Activated CD4-positive, alpha-beta T cell treated with anti-CD3 and anti-CD28 coated beads, Interleukin-2, amount 10 ng/mL, durations not matched to agents 24 days and 14 days (primary cell): ENCODE measurements at regions not wholly inside any gene's neighbourhood (a gene's known extent, or its start where the extent isn't known, plus 50 kb on each side); places are given as distances from the start of the nearest gene placed in this dataset.

Experiments used
- DNase-seq: peaks from one replicate; pipeline ENCODE4 v3.0.0; 2022
- H3K27ac Mint-ChIP-seq: one replicate; pipeline ENCODE4 v1.8.0; 2022; ENCODE audit warnings: mild to moderate bottlenecking, mixed read lengths
- H3K27me3 Mint-ChIP-seq: one replicate; pipeline ENCODE4 v1.8.0; 2022; ENCODE audit warnings: mixed read lengths
- H3K36me3 Mint-ChIP-seq: one replicate; pipeline ENCODE4 v1.8.0; 2022; ENCODE audit warnings: low read depth, mild to moderate bottlenecking, mixed read lengths
- H3K4me1 Mint-ChIP-seq: one replicate; pipeline ENCODE4 v1.8.0; 2021; ENCODE audit warnings: mixed read lengths
- H3K4me3 Mint-ChIP-seq: one replicate; pipeline ENCODE4 v1.8.0; 2022; ENCODE audit warnings: mild to moderate bottlenecking, moderate library complexity, mixed read lengths
- H3K9me3 Mint-ChIP-seq: one replicate; pipeline ENCODE4 v1.8.0; 2021; ENCODE audit warnings: mixed read lengths
- intact Hi-C: fragments of 100-400 bp; cut with micrococcal nuclease; formaldehyde crosslinking; loops from one replicate; pipeline ENCODE4 v1.15.1; 2023

GRCh38 chr14:40164083-40164482 lies 731.9 kb upstream of the FBXO33 start:
- Mint-ChIP-seq H3K4me3 (no peak overlapping the region), H3K36me3 (no peaks in the 10 kb centered on the region), H3K4me1 (no peaks in the 10 kb centered on the region), H3K9me3 (peaks cover 9% of the 10 kb centered on the region), H3K27ac (no peak overlapping the region), H3K27me3 (no peaks in the 10 kb centered on the region)
- no peak for DNase-seq
- intact Hi-C loops: no loop called here

DNA sequence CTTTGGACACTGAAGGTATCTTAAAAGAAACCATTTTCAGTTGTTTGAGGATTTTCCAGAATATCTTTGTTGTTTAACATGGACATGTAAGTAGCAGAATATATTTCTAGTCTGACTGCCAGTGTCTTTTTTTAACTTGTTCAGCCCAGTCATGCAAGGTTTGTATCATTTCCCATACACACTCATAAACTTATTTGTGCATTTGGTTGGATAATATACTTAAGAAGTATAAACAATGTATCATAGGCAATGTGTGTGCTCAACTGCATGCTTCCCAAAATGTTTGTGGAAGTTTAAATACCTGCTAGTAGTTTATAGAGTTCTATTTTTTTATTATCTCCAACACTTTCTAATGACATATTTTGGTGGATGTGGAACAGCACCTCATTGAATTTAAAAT lies 707.4 kb upstream of the FBXO33 start:
- no peaks in the 10 kb centered on the region for H3K36me3 Mint-ChIP-seq
- peaks cover 21% of the 10 kb centered on the region for H3K9me3 Mint-ChIP-seq
- H3K4me1 Mint-ChIP-seq: no peaks in the 10 kb centered on the region
- no peaks in the 10 kb centered on the region for H3K27me3 Mint-ChIP-seq
- no peak for DNase-seq
- H3K27ac Mint-ChIP-seq: no peak overlapping the region
- intact Hi-C loops: loop anchor here (1.0 kb wide), 1 partner anchor 9 kb away; no protein-coding TSS in a partner anchor
- no peak overlapping the region for H3K4me3 Mint-ChIP-seq

GRCh38 chr14:40133463-40133862 lies 701.2 kb upstream of the FBXO33 start:
- H3K4me1 Mint-ChIP-seq: no peaks in the 10 kb centered on the region
- no peaks in the 10 kb centered on the region for H3K36me3 Mint-ChIP-seq
- intact Hi-C loops: no loop called here
- DNase-seq: no peak
- peaks cover 24% of the 10 kb centered on the region for H3K9me3 Mint-ChIP-seq
- H3K27me3 Mint-ChIP-seq: no peaks in the 10 kb centered on the region
- H3K4me3 Mint-ChIP-seq: no peak overlapping the region
- H3K27ac Mint-ChIP-seq: no peak overlapping the region

GRCh38 chr14:40129159-40129558 lies 696.9 kb upstream of the FBXO33 start:
- DNase-seq: no peak
- peaks cover 6% of the 10 kb centered on the region for H3K9me3 Mint-ChIP-seq
- no peak overlapping the region for H3K27ac Mint-ChIP-seq
- H3K4me1 Mint-ChIP-seq: no peaks in the 10 kb centered on the region
- H3K36me3 Mint-ChIP-seq: no peaks in the 10 kb centered on the region
- intact Hi-C loops: no loop called here
- no peak overlapping the region for H3K4me3 Mint-ChIP-seq
- H3K27me3 Mint-ChIP-seq: no peaks in the 10 kb centered on the region

DNA sequence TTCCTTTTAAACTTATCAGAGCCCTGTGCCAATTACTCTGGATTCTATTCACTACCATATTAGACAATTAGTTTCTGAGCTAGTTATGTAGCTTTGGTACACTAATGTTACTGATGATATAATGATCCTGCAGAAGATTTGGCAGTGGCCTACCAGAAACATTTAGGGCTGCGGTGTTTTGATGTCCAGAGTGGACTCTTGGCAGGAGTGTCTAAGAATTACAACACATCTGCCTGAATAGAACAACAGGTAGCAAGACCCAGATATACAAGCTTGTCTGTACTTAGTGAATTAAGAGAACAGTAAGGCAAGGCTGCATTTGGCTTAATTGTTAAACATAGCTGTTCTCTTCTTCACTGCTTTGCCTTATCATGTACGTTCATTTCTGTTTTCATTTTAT lies 691.6 kb upstream of the FBXO33 start:
- DNase-seq: no peak
- no peaks in the 10 kb centered on the region for H3K27me3 Mint-ChIP-seq
- no peak overlapping the region for H3K4me3 Mint-ChIP-seq
- H3K4me1 Mint-ChIP-seq: no peaks in the 10 kb centered on the region
- no peaks in the 10 kb centered on the region for H3K36me3 Mint-ChIP-seq
- intact Hi-C loops: no loop called here
- no peak overlapping the region for H3K27ac Mint-ChIP-seq
- H3K9me3 Mint-ChIP-seq: peaks cover 7% of the 10 kb centered on the region

GRCh38 chr14:40122968-40123648 lies 690.9 kb upstream of the FBXO33 start:
- intact Hi-C loops: no loop called here
- H3K27me3 Mint-ChIP-seq: no peaks in the 10 kb centered on the region
- no peak overlapping the region for H3K4me3 Mint-ChIP-seq

DNA sequence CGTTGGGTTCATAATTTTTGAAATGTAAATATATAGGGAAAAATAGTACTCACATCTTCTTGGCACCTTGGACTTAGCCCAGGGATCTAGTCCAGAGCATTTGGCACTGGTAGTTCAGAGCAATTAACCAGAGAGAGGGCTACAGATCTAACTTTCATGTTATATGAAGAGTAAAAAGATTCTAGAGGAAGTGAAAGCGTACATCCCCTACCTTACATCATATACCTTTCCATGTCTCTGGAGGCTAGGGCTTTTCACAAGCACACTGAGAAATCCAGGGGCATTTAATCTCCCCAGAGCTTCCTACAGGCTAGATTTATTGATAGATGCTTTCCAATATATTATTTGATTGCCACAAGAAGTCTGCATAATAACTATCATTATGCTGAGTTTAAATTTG lies 687.5 kb upstream of the FBXO33 start:
- H3K4me3 Mint-ChIP-seq: no peak overlapping the region
- no peaks in the 10 kb centered on the region for H3K27me3 Mint-ChIP-seq
- DNase-seq: no peak
- H3K27ac Mint-ChIP-seq: no peak overlapping the region
- H3K9me3 Mint-ChIP-seq: peaks cover 3% of the 10 kb centered on the region
- intact Hi-C loops: no loop called here
- H3K4me1 Mint-ChIP-seq: no peaks in the 10 kb centered on the region
- no peaks in the 10 kb centered on the region for H3K36me3 Mint-ChIP-seq

More at GRCh38 chr14:40122968-40123648, 690.9 kb upstream of the FBXO33 start:
- no peaks in the 10 kb centered on the region for H3K4me1 Mint-ChIP-seq
- no peak for DNase-seq
- H3K27ac Mint-ChIP-seq: no peak overlapping the region
- H3K9me3 Mint-ChIP-seq: peaks cover 6% of the 10 kb centered on the region
- H3K36me3 Mint-ChIP-seq: no peaks in the 10 kb centered on the region

DNA sequence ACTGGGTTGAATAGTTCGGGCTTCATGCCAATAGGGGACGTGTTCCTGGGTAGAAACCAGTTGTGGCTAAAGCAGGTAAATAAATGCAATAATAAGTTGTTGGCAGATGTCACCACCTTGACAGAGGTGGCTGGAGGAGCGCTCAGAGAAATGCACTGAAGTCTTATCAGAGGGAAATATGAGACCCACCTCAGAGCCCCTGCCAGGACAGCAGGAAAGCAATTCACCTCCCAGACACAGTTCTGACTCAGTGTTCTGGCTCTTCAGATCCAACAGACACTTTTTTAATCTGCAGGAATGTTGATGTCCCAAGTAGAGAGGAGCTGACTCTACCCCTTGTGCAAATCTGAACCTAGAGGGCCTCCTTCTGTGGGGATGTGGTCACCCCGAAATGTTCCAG lies 687.1 kb upstream of the FBXO33 start:
- H3K27me3 Mint-ChIP-seq: no peaks in the 10 kb centered on the region
- no peak overlapping the region for H3K27ac Mint-ChIP-seq
- DNase-seq: no peak
- no peaks in the 10 kb centered on the region for H3K4me1 Mint-ChIP-seq
- H3K4me3 Mint-ChIP-seq: no peak overlapping the region
- no peaks in the 10 kb centered on the region for H3K36me3 Mint-ChIP-seq
- H3K9me3 Mint-ChIP-seq: peaks cover 3% of the 10 kb centered on the region
- intact Hi-C loops: no loop called here

DNA sequence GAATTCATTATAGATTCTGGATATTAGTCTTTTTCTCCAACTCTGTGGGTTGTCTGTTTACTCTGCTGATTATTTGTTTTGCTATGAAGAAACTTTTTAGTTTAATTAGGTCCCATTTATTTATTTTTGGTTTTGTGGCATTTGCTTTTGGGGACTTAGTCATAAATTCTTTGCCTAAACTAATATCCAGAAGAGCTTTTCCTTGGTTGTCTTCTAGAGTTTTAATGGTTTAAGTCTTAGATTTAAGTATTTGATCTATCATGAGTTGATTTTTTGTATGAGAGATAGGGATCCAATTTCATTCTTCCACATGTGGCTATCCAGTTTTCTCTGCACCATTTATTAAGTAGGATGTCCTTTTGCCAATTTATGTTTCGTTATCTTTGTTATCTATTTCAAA lies 683.4 kb upstream of the FBXO33 start:
- peaks cover 3% of the 10 kb centered on the region for H3K9me3 Mint-ChIP-seq
- no peak overlapping the region for H3K4me3 Mint-ChIP-seq
- H3K27ac Mint-ChIP-seq: no peak overlapping the region
- H3K4me1 Mint-ChIP-seq: no peaks in the 10 kb centered on the region
- no peaks in the 10 kb centered on the region for H3K36me3 Mint-ChIP-seq
- no peak for DNase-seq
- no peaks in the 10 kb centered on the region for H3K27me3 Mint-ChIP-seq
- intact Hi-C loops: no loop called here

DNA sequence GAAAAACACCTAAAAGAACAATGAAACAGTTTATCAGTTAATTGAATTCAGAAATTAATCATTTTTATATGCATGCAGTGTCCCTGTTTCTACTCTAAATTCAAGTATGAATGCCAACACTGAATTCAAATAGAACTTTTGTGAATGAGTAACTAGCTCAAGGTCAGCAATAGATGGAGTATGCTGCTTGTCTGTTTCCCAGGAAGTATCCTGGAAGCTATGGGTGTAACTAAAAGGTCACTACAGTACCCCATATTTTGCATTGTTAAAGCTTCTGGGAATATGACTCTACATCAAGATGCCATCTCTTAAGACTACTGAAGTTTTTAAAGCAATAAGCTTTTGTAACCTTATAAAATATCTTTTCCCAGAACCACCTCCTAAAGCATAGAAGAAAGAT lies 681.4 kb upstream of the FBXO33 start:
- H3K27me3 Mint-ChIP-seq: no peaks in the 10 kb centered on the region
- no peaks in the 10 kb centered on the region for H3K4me1 Mint-ChIP-seq

GRCh38 chr14:40100544-40101196 lies 668.4 kb upstream of the FBXO33 start:
- Mint-ChIP-seq H3K4me3 (no peak overlapping the region), H3K36me3 (no peaks in the 10 kb centered on the region), H3K4me1 (no peaks in the 10 kb centered on the region), H3K9me3 (peaks cover 12% of the 10 kb centered on the region), H3K27me3 (no peaks in the 10 kb centered on the region), H3K27ac (no peak overlapping the region)
- intact Hi-C loops: no loop called here
- no peak for DNase-seq

More for the DNA sequence above, 681.4 kb upstream of the FBXO33 start:
- H3K36me3 Mint-ChIP-seq: no peaks in the 10 kb centered on the region
- no peak overlapping the region for H3K4me3 Mint-ChIP-seq
- H3K9me3 Mint-ChIP-seq: peaks cover 9% of the 10 kb centered on the region
- intact Hi-C loops: no loop called here
- DNase-seq: no peak
- no peak overlapping the region for H3K27ac Mint-ChIP-seq

DNA sequence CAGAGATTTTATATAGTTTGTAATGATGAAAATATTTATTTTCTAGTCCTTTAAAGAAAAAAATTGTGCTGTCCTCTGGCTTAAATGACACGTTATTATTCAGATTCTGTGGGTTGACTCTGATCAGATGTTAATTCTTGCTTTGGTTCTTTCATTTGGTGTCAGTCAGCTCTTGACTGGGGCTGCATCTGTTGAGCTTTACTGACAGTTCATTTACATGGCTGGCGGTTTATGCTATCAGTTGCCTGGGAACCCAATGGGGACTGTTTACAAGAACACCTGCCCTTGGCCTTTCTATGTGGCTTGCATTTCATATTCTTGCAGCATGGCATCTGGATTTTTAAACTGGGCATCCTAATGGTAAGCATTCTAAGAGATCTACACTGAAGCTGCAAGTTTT lies 667.1 kb upstream of the FBXO33 start:
- no peaks in the 10 kb centered on the region for H3K36me3 Mint-ChIP-seq
- H3K27ac Mint-ChIP-seq: no peak overlapping the region
- H3K9me3 Mint-ChIP-seq: peaks cover 12% of the 10 kb centered on the region
- DNase-seq: no peak
- no peaks in the 10 kb centered on the region for H3K4me1 Mint-ChIP-seq
- intact Hi-C loops: no loop called here
- H3K4me3 Mint-ChIP-seq: no peak overlapping the region
- no peaks in the 10 kb centered on the region for H3K27me3 Mint-ChIP-seq

DNA sequence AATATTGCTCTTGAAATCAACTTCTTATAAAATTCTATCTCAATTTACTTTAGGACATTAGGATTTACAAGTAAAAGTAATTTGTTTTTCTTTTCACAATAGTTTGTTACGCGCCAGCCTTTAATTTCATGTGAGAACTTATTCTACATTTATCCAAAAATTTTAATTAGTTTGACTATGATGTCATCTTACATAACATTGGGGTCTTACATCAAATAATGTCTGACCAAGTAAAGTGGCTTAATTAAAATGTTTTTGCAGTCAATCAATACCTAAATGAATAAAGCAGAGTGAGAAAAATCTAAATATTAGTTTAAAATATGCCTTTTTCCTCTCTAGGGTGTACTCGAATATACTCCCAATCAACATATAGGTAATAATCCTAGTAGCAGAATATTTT lies 666.2 kb upstream of the FBXO33 start:
- H3K4me1 Mint-ChIP-seq: no peaks in the 10 kb centered on the region
- no peak overlapping the region for H3K4me3 Mint-ChIP-seq
- intact Hi-C loops: no loop called here
- peaks cover 9% of the 10 kb centered on the region for H3K9me3 Mint-ChIP-seq
- no peaks in the 10 kb centered on the region for H3K27me3 Mint-ChIP-seq
- no peak for DNase-seq
- H3K27ac Mint-ChIP-seq: no peak overlapping the region
- no peaks in the 10 kb centered on the region for H3K36me3 Mint-ChIP-seq

DNA sequence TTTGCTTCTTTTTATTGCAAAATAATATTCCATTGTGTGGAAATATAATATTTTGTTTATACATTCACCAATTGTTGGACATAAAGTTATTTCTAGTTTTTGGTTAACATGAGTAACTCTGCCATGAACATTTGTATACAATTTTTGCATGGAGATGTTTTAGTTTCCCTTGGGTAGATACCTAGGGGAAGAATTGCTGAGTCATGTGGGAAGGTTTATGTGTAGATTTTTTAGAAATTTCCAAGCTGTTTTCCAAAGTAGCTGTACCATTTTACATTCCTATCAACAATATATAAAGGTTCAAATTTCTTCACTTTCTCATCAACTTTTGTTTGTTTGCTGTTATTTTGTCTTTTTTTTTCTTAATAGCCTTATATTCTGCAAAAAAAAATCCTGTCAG lies 664.7 kb upstream of the FBXO33 start:
- intact Hi-C loops: no loop called here
- Mint-ChIP-seq H3K4me1 (no peaks in the 10 kb centered on the region), H3K27ac (no peak overlapping the region), H3K4me3 (no peak overlapping the region), H3K36me3 (no peaks in the 10 kb centered on the region), H3K9me3 (peaks cover 3% of the 10 kb centered on the region), H3K27me3 (no peaks in the 10 kb centered on the region)
- DNase-seq: no peak

DNA sequence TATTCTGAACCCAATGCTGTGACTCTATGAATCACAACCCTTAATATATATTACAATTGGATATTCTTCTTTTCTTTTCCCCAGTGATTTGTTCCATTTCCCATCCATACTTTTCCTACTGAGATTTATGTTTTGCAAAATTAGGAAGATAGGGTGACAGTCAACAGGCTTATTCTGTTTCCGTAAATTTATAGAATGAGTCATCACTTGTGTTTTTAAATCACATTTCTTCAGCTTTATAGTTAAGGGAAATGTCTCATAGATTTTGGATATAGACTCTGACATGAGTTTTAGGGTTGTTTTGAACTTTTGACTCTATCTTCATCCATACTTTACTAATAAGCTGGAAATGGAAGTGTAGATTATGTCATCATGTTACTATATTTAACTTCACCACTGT lies 661.6 kb upstream of the FBXO33 start:
- no peaks in the 10 kb centered on the region for H3K4me1 Mint-ChIP-seq
- DNase-seq: no peak
- no peak overlapping the region for H3K27ac Mint-ChIP-seq
- H3K27me3 Mint-ChIP-seq: no peaks in the 10 kb centered on the region
- intact Hi-C loops: no loop called here
- H3K4me3 Mint-ChIP-seq: no peak overlapping the region
- no peaks in the 10 kb centered on the region for H3K36me3 Mint-ChIP-seq
- peaks cover 7% of the 10 kb centered on the region for H3K9me3 Mint-ChIP-seq
